NCI-H2081 (cell line): ENCODE measurements at regions not wholly inside any gene's neighbourhood (a gene's known extent, or its start where the extent isn't known, plus 50 kb on each side); places are given as distances from the start of the nearest gene placed in this dataset.

Experiments
- DNase-seq, 2 experiments: peaks; one replicate each; lab custom pipeline; 2025; lab: John Stamatoyannopoulos, UW

- no peak for DNase-seq
Observed at GRCh38 chr2:121961761-121962160, 206.3 kb downstream of the TSN start.

GRCh38 chr2:121965661-121966060, 210.2 kb downstream of the TSN start:
- no peak for DNase-seq

- no peak for DNase-seq
Observed at GRCh38 chr2:121966663-121967062, 211.2 kb downstream of the TSN start.

GRCh38 chr2:121969166-121969565, 213.7 kb downstream of the TSN start:
- DNase-seq = no peak

- DNase-seq = no peak
Observed at GRCh38 chr2:121969766-121970639, 214.6 kb downstream of the TSN start.

GRCh38 chr2:121972203-121972602, 216.8 kb downstream of the TSN start:
- no peak for DNase-seq

GRCh38 chr2:121974897-121975661, 219.6 kb downstream of the TSN start:
- DNase-seq = peak; percentile 80 to 89

GRCh38 chr2:121976926-121977325, 221.5 kb downstream of the TSN start:
- no peak for DNase-seq

- DNase-seq = no peak
Observed at GRCh38 chr2:121977326-121977725, 221.9 kb downstream of the TSN start.

GRCh38 chr2:121992700-121993099, 237.2 kb downstream of the TSN start:
- no peak for DNase-seq

- no peak for DNase-seq
Observed at GRCh38 chr2:121993682-121994081, 238.2 kb downstream of the TSN start.

- DNase-seq = no peak
Observed at GRCh38 chr2:121994238-121995206, 239.1 kb downstream of the TSN start.

- no peak for DNase-seq
Observed at GRCh38 chr2:121998751-121999150, 243.3 kb downstream of the TSN start.

- peak; percentile 27 to 73 for DNase-seq
Observed at GRCh38 chr2:121999264-121999663, 243.8 kb downstream of the TSN start.

- DNase-seq = no peak
Observed at GRCh38 chr2:122000556-122001340, 245.3 kb downstream of the TSN start.

GRCh38 chr2:122001441-122001874, 246.0 kb downstream of the TSN start:
- DNase-seq = no peak

GRCh38 chr2:122003196-122003940, 247.9 kb downstream of the TSN start:
- no peak for DNase-seq

- no peak for DNase-seq
Observed at GRCh38 chr2:122007126-122007525, 251.7 kb downstream of the TSN start.

GRCh38 chr2:122007577-122007976, 252.1 kb downstream of the TSN start:
- DNase-seq = no peak

- no peak for DNase-seq
Observed at GRCh38 chr2:122009561-122009960, 254.1 kb downstream of the TSN start.
